ENCODE measurements at regions not wholly inside any gene's neighbourhood (a gene's known extent, or its start where the extent isn't known, plus 50 kb on each side); places are given as distances from the start of the nearest gene placed in this dataset.

DNA sequence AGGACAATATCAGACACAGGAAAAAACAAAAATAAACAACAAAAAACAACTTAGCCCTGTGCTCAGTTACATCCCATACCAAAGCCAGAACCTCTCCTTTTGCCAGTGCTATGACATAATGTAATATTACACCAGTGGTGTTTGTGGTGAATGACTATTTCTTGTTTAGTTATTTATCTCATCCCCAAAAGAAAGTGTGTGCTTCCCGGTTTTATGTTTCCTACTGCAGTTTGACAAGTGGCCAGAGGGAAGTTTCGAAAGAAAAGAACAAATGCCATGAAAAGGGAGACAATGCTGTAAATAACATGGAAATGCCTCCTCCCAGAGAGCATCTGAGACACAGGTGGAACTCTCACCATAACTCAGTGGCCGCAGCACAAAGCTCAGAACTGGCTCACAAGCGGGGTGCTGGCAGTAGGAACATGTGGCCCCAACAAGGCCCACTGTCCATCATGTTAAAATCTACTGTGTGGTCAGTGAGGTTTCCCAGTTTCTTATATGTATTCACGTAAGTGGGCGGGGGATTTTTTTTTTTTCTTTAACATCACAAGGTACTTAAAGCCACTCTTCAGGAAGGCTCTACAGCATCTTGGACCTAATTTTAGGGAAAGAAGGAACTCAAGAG lies 158.2 kb downstream of the BARHL2 start:
- DNase-seq (ENCODE audit: low spot score): no peak

GRCh38 chr1:90558126-90558525 lies 159.0 kb downstream of the BARHL2 start:
- DNase-seq (ENCODE audit: low spot score): no peak

GRCh38 chr1:90557706-90558105 lies 159.4 kb downstream of the BARHL2 start:
- DNase-seq (ENCODE audit: low spot score): no peak

- DNase-seq (ENCODE audit: low spot score): no peak
Measured at GRCh38 chr1:90550626-90551406, 166.3 kb downstream of the BARHL2 start.

DNA sequence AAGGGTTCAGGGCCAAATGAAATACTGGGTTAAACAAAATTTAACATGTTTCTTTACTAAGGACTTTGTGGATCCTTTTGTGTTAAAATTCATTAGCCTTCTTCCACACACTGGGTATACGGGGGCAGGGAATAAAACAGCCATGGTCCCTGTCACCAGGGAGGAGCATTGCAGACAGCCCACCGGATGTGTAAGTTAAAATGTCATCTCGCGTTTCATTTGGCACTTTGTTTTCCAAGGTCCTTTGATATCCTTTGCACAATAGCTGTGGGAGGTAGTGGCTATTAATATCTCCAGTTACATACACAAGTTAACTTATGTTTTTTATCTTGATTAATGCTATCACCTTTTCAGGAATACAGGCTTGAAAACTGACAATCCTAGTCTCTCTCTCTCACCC lies 172.7 kb downstream of the BARHL2 start:
- no peak for DNase-seq (ENCODE audit: low spot score)

DNA sequence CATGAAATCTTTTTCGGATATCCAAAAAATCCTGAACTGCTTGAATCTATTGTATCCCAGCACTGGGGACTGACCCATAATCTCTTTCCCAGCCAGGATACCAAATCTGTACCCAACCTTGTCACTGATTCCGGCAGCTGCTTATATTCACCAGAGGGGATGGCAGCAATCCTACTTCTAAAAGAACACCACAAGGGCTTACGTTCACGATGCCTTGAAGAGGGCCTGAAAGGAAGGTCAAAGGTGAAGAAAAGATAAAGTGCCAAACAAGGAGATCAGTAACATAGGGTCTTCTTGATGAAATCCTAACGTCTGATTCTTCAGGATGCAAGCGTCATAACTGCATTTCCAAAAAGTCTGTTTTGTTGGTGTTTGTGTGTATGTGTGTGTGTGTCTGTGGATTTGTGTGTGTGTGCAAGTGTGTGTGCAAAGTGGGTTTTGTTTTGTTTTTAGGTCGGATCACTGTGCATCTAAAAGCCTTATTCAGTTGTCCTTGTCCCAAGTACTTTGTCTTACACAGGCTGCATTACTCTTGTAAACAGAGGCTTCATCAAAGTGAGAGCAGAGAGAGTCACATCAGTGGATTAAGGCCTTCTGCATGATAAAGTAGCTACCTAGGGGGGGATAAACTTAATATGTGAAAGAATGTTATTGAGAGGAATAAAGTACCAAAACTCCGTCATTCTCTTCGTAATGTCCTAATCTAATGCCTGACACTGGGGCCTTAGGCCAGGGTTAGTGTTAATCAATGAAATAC lies 179.3 kb downstream of the BARHL2 start:
- no peak for DNase-seq (ENCODE audit: low spot score)

- no peak for DNase-seq (ENCODE audit: low spot score)
Measured at GRCh38 chr1:90534663-90535295, 182.3 kb downstream of the BARHL2 start.

DNA sequence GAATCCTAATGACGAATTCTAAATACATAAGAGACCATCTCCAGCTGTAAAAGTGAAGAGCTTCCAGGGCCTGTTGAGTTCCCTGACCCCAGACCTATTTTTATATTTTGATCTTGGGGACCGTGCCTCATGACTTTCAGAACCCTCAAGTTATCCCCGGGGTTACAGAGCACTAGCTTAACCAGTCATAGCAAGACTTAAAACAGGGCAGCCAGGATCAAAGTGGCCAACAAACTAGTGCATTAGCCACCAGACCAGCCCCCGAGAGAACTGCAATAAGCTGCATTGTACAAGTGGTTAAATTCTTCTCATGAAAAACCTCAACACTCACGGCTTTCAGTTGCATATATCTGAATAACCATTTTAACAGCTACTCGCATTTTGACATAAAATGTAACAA lies 183.0 kb downstream of the BARHL2 start:
- DNase-seq (ENCODE audit: low spot score): no peak

DNA sequence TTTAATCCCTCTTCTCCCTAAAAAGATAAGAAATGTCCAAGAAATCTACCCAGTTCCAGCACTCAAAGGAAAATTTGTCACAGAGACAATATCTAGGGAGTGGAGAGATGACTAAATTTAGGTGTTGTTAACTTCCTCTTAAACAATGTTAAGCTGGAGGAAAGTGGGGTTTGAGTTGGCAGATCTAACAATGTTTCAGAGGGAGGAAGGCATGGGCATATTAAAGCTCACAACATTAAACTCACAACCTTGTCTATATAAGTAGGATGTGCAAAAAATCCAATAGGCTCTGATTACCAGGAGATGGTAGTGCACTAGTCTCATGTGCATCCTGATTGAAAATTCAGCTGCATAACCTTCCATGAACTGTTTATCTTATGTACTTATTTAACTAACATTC lies 190.1 kb downstream of the BARHL2 start:
- DNase-seq (ENCODE audit: low spot score): no peak

DNA sequence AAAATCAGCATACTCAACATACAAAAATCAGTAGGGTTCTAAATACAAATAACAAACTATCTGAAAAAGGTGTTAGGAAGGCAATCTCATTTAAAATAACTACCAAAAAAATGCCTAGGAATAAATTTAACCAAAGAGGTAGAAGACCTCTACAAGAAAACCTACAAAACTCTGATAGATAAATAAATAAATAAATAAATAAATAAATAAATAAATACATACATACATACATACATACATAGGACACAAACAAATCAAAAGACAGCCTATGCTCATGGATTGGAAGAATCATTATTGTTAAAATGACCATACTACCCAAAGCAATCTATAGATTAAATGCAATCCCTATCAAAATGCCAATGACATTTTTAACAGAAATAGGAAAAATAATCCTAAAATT lies 194.7 kb downstream of the BARHL2 start:
- no peak for DNase-seq (ENCODE audit: low spot score)

GRCh38 chr1:90513956-90514355 lies 203.1 kb downstream of the BARHL2 start:
- no peak for DNase-seq (ENCODE audit: low spot score)

DNA sequence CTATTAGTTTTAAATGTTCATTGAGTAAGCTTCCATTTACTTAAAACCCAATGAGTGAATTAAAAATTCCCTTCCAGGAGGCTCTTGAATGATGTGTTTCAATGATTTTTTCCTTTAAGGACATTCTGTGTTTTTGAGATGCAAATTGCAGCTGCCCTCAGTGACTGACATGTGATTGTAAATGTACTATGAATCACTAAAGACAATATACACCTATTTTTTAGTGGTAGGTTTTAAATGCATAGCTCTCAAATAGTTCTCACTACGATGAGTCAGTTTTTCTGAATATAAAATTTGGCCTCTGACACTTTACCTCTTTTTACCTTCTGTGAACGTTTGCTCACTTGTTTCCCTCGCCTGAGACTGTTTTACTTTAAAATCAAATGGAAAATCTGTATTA lies 204.7 kb downstream of the BARHL2 start:
- no peak for DNase-seq (ENCODE audit: low spot score)

DNA sequence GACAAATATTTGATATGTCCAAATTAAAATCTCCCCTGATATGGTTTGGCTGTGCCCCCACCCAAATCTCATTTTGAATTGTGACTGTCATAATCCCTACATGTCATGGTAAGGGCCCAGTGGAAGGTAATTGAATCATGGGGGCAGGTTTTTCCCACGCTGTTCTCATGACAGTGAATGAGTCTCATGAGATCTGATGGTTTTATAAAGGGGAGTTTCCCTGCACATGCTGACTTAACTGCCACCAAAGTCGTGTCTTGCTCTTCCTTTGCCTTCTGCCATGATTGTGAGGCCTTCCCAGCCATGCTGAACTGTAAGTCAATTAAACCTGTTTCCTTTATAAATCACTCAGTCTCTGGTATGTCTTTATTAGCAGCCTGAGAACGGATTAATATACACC lies 207.0 kb downstream of the BARHL2 start:
- DNase-seq (ENCODE audit: low spot score): no peak

- no peak for DNase-seq (ENCODE audit: low spot score)
Measured at GRCh38 chr1:90509225-90510048, 207.7 kb downstream of the BARHL2 start.

DNA sequence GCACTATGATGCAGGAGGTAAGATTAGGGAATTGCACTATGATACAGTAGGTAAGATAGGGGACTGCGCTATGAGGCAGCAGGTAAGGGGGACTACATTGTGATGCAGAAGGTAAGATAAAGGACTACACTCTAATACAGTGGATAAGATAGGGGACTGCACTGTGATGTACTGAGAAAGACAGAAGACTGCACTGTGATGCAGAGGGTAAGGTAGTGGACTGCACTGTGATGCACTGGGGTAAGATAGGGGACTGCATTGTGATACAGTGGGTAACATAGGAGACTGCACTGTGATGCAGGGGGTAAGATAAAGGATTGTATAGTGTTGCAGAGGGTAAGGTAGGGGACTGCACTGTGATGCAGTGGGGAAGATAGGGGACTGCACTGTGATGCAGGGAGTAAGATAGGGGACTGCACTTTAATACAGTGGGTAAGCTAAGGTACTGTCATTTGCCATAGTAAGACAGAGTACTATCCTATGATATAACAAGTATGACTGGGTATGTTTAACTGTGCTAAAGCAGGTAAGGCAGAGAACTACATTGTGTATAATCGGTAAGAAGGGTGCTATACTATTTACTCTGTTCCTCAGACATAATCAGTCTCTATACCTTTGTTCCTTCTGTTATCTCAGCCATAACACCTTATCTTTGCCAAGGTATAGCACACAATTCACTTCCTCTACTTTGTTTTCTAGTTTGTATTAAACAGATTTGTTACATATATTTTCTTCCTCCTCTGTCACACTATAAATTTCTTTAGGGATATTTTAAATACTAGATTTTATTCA lies 208.5 kb downstream of the BARHL2 start:
- DNase-seq (ENCODE audit: low spot score): no peak

- DNase-seq (ENCODE audit: low spot score): no peak
Measured at GRCh38 chr1:90507173-90507572, 209.9 kb downstream of the BARHL2 start.

GRCh38 chr1:90505806-90506205 lies 211.3 kb downstream of the BARHL2 start:
- DNase-seq (ENCODE audit: low spot score): no peak

DNA sequence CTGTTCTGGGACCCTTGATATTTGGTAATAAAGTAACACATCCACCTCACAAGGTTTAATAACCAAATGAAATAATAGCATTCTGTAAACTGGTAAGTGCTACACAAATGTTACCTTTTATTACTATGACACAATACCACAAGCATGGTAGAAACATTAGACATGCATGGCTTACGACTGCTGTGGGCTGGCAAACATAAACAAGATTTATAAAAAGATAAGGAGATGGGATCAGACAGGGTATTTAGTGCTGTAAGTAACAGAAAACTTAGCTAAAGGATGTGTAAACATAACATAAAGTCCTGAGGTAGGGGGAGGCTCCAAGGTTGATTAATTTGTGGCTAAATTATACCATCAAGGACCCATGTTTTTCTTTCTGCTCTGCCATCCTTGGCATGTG lies 212.6 kb downstream of the BARHL2 start:
- DNase-seq (ENCODE audit: low spot score): no peak

- DNase-seq (ENCODE audit: low spot score): no peak
Measured at GRCh38 chr1:90502696-90503095, 214.4 kb downstream of the BARHL2 start.

DNA sequence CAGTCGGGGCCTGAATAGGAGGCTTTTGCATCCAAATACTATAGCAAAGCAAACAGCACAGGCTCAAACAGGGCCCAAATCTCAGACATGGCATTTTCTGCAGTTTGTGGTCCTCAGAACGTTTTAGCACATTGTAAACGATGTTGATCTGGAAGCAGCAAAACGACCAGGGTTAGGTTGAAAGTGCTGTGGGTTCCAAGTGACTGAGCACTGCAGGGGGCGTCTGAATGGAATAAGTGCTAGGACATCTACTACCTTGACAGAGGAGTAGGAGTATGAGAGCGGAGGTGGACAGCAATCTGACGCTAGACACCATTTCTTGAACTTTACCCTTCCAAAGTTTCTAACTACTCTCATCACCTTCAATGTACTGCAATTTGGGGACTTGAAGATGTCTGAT lies 214.9 kb downstream of the BARHL2 start:
- DNase-seq (ENCODE audit: low spot score): no peak

DNA sequence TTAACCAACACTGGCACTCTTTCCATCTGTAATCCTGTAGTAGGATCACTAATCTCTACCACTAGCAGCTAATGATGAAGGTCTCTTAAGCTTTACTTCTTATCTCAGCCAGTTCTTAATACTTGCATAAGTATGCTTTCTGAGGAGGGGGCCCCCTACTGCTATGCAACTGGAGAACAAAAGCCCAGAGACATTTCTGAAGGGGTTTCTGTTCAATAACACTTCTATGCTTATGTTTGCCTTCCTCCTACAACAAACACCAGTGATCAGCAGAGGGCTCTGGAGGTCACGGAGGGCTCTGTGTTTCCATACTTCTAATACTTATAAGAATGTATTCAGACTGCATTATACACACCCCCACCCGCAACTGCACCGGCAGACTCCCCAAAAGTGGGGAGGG lies 215.8 kb downstream of the BARHL2 start:
- DNase-seq (ENCODE audit: low spot score): no peak
